AG09319 (cell line): ENCODE measurements at regions not wholly inside any gene's neighbourhood (a gene's known extent, or its start where the extent isn't known, plus 50 kb on each side); places are given as distances from the start of the nearest gene placed in this dataset.

Source experiments
- DNase-seq: peaks from one replicate; pipeline ENCODE4 v3.0.0-alpha.2; 2010; ENCODE audit warnings: low read depth; ENCODE audit errors: extremely low read depth
- CTCF ChIP-seq: IDR thresholded peaks from 2 replicates; pipeline ENCODE4 v1.5.1; 2011; ENCODE audit warnings: low read depth, mild to moderate bottlenecking, inconsistent platforms, low read length, moderate library complexity

GRCh38 chr2:64311191-64311910 is 142.6 kb upstream of the LGALSL start:
- no peak for TF ChIP-seq CTCF

GRCh38 chr2:64311948-64312621 is 141.9 kb upstream of the LGALSL start:
- TF ChIP-seq CTCF: peak; percentile 72
- DNase-seq: peak; percentile 75

More at GRCh38 chr2:64311191-64311910, 142.6 kb upstream of the LGALSL start:
- DNase-seq: no peak

GRCh38 chr2:64312622-64313397 is 141.2 kb upstream of the LGALSL start:
- TF ChIP-seq CTCF: no peak
- no peak for DNase-seq

- TF ChIP-seq CTCF: no peak
- DNase-seq: no peak
Measured at GRCh38 chr2:64313398-64313723, 140.6 kb upstream of the LGALSL start.

- no peak for TF ChIP-seq CTCF
- DNase-seq: no peak
Measured at GRCh38 chr2:64315291-64315960, 138.5 kb upstream of the LGALSL start.

GRCh38 chr2:64317707-64318475 is 136.1 kb upstream of the LGALSL start:
- no peak for DNase-seq
- TF ChIP-seq CTCF: no peak
